GM18873 (cell line): ENCODE measurements at regions not wholly inside any gene's neighbourhood (a gene's known extent, or its start where the extent isn't known, plus 50 kb on each side); places are given as distances from the start of the nearest gene placed in this dataset.

Experiments used
- ATAC-seq: cut with Tn5 transposase; IDR thresholded peaks from one replicate; pipeline ENCODE4 v1.9.1; 2021; ENCODE audit warnings: mild to moderate bottlenecking, moderate library complexity, moderate number of reproducible peaks; ENCODE audit not compliant: unreplicated experiment, low FRiP score

GRCh38 chr5:52709167-52709925 is 78.4 kb upstream of the ITGA1 start:
- peak; percentile 69 for ATAC-seq

- peak; percentile 59 for ATAC-seq
These were observed 77.3 kb upstream of the ITGA1 start for GRCh38 chr5:52710310-52710971.

GRCh38 chr5:52710972-52711596 is 76.6 kb upstream of the ITGA1 start:
- ATAC-seq = no peak

- no peak for ATAC-seq
These were observed 75.4 kb upstream of the ITGA1 start for GRCh38 chr5:52712354-52712753.

GRCh38 chr5:52725065-52725746 is 62.5 kb upstream of the ITGA1 start:
- no peak for ATAC-seq

- ATAC-seq = no peak
These were observed 61.9 kb upstream of the ITGA1 start for GRCh38 chr5:52725808-52726207.

- no peak for ATAC-seq
These were observed 60.7 kb upstream of the ITGA1 start for GRCh38 chr5:52727020-52727419.

GRCh38 chr5:52727576-52727975 is 60.1 kb upstream of the ITGA1 start:
- no peak for ATAC-seq

GRCh38 chr5:52728224-52728623 is 59.5 kb upstream of the ITGA1 start:
- ATAC-seq = no peak

GRCh38 chr5:52728686-52729085 is 59.0 kb upstream of the ITGA1 start:
- no peak for ATAC-seq

- ATAC-seq = no peak
These were observed 56.3 kb upstream of the ITGA1 start for GRCh38 chr5:52731274-52732027.

GRCh38 chr5:52734557-52734956 is 53.2 kb upstream of the ITGA1 start:
- ATAC-seq = no peak

GRCh38 chr5:52735139-52735538 is 52.6 kb upstream of the ITGA1 start:
- no peak for ATAC-seq
